GM12864 (cell line): ENCODE measurements at regions not wholly inside any gene's neighbourhood (a gene's known extent, or its start where the extent isn't known, plus 50 kb on each side); places are given as distances from the start of the nearest gene placed in this dataset.

Experiments
- DNase-seq: peaks from one replicate; pipeline ENCODE4 v3.0.0-alpha.2; 2011; ENCODE audit warnings: low read depth
- H3K4me3 ChIP-seq: 2 replicates; pipeline ENCODE4 v1.5.1; 2011; ENCODE audit warnings: mild to moderate bottlenecking, low read depth, low read length, control low read depth
- TF ChIP-seq, protein P1 (sequence below): IDR thresholded peaks from 2 replicates; pipeline ENCODE4 v1.5.1; 2011; ENCODE audit warnings: low read depth, mild to moderate bottlenecking, moderate library complexity, low read length, control low read depth, inconsistent platforms; ENCODE audit errors: missing control alignments

DNA sequence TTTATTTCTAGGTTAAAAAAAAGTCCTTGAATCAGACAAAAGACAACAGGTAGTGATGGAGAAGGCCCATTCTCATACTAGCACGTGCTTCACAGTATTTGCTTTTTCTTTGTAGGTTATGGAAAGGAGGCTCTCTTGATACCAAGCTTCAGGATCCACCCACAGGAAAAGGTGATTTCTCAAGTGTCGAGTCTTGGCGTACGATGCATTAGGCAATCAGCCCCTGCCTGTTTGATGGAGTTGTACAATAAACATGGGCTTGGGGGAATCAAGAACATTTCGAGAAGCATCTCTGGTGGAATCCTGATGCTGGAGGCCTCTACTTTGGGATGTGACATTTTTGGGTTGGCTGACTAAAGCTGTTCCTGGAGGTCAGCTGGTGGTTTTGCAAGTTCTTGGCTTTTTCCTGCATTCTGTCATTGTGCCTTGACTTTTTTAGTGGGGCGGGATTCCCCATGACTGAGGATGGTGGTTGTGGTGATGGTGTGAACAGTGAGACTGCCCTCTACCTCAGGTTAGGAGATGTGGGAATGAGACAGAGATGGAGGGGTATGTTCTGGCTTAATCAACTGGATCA lies 231.5 kb upstream of the SPRED2 start:
- no peak overlapping the region for H3K4me3 ChIP-seq
- no peak for DNase-seq
- TF ChIP-seq, protein P1, sequence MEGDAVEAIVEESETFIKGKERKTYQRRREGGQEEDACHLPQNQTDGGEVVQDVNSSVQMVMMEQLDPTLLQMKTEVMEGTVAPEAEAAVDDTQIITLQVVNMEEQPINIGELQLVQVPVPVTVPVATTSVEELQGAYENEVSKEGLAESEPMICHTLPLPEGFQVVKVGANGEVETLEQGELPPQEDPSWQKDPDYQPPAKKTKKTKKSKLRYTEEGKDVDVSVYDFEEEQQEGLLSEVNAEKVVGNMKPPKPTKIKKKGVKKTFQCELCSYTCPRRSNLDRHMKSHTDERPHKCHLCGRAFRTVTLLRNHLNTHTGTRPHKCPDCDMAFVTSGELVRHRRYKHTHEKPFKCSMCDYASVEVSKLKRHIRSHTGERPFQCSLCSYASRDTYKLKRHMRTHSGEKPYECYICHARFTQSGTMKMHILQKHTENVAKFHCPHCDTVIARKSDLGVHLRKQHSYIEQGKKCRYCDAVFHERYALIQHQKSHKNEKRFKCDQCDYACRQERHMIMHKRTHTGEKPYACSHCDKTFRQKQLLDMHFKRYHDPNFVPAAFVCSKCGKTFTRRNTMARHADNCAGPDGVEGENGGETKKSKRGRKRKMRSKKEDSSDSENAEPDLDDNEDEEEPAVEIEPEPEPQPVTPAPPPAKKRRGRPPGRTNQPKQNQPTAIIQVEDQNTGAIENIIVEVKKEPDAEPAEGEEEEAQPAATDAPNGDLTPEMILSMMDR, result no peak

DNA sequence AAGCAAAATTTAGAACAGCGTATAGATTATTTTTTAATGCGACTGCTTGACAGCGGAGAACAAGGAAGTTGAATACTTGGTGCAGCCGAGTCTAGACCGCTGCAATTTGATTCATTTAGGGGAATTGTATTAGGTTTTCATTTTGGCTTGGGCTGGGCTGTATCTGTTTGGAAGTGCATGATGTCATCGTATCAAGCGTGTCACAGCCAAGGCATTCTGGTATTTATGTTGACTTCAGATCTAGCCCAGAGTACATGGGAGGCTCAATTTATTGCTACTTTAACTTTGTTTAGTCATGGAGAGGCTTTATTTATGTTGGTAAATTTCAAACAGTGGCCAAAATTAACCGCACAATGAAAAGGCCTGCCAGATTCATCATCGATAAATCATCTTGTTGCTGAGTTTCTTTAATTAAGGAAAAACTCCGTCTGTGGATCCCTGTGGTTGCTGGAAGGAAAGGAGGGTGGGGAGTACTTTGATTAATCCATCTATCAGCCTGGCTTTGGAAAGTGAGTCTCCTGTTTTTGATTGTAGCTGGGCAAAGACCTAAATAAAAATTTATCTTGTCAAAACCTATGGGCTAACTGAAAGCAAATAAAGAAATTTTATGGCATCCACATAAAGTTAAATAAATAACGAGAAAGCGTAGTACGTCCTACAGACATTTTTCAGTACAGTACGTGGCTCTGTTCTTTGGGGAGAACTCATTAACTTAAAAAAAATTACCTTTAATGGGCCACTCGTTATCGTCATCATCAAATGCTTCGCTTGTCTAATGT lies 230.4 kb upstream of the SPRED2 start:
- DNase-seq, result no peak
- H3K4me3 ChIP-seq, result no peak overlapping the region
- TF ChIP-seq, protein P1, result no peak

DNA sequence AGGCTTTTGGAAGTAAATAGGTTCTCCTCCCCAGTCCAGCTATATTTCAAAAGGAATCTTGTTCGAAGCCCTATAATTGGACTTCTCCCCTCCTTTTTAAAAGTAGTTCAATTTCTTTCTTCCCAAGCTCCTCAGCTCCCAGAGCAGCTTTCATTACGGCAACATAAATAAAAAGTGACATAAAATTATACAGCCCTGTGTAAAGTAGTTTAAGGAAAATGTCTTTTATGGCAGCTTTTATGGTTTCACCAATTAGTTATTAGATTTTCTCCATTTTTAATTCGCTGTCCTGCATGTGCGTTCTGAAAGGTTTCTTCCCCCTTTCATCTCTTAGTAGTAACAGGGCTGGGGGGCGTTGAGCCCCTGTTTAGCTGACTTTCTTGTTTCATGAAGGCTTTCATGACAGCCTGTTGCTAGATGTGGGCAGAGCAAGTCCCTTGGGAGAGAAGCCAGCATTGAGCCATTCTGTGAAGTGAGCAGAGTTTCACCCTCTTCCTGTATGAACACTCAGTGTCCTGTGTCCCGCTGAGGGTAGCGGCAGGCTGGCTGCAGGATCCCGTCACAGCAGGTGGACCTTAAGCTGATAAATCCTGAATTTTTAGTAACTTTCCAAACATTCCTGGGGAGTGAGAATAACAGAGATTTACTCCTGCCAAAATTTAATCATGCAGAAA lies 229.7 kb upstream of the SPRED2 start:
- DNase-seq, result no peak
- H3K4me3 ChIP-seq, result no peak overlapping the region

DNA sequence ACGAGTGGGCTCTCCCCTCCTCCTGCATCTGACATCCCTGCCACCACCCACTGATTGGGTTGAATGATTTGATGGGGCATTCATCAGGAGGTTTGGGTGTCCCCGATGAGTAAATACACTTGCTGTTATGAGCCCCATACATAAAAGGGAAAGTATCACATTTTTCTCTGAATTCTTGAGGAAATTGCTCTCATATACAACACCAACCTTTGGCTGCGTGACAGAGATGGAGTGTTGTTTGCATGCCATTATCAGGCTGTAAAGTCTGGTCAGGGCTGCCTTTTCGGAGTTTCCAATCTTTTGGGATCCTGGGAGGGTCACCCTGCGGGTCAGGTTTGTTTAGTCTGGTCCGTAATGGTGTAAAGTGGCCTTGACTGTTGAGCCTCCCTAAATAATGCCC lies 227.9 kb upstream of the SPRED2 start:
- TF ChIP-seq, protein P1, result no peak
- no peak for DNase-seq
- H3K4me3 ChIP-seq, result no peak overlapping the region

More for the DNA sequence above, 229.7 kb upstream of the SPRED2 start:
- TF ChIP-seq, protein P1, result no peak

DNA sequence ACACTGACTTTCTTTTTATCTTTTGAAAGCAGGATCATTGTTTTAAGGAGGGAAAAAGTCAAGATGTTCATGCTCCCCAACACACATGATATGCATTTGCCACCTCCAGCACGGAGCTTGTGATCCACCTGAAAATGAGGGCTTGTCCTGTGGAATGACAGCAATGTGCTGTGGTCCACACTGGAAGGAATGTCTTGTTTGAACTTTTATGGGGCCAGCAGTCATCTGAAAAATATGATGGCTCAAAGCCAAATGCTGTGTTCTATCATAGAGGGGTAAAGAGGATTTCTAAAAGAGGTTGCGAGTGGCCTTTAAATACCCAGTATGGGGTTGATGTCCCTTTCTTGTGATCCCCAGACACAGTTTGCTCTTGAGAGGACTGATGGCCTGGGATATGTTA lies 226.5 kb upstream of the SPRED2 start:
- H3K4me3 ChIP-seq, result no peak overlapping the region
- DNase-seq, result no peak
- TF ChIP-seq, protein P1, result no peak

DNA sequence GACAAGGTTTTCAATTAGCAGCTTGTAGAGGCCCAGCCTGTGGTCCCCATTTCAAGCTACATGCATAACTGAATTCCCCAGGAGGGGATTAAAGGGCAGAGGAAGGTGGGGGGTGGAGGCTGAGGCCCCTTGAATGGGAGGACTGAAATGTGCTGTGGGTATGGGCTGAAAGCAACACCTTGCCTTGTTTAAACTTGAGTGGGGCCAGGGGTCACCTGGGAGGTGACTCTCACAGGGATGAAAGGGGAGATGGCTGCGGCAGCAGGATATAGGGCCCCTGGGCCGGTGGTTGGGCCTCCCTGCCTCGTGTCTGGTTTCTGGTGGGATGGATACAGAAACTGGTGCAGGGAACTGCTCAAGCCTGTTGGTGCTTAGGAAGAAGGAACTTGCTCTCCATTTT lies 225.9 kb upstream of the SPRED2 start:
- DNase-seq, result no peak
- TF ChIP-seq, protein P1, result no peak
- no peak overlapping the region for H3K4me3 ChIP-seq
